ENCODE measurements at regions not wholly inside any gene's neighbourhood (a gene's known extent, or its start where the extent isn't known, plus 50 kb on each side); places are given as distances from the start of the nearest gene placed in this dataset.

DNA sequence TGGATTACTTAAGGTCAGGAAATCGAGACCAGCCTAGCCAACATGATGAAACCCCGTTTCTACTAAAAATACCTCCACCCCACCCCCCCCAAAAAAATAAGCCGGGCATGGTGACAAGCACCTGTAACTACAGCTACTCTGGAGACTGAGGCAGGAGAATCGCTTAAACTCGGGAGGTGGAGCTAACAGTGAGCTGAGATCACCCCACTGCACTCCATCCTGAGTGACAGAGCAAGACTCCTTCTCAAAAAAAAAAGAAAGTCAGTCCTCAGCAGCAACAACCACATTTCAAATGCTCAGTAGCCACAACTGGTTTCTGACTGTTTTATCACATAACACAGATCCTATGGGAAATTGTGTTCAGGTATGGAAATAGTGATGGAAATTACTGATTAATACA lies 135.3 kb downstream of the HFE start:
- TF ChIP-seq, protein P1, sequence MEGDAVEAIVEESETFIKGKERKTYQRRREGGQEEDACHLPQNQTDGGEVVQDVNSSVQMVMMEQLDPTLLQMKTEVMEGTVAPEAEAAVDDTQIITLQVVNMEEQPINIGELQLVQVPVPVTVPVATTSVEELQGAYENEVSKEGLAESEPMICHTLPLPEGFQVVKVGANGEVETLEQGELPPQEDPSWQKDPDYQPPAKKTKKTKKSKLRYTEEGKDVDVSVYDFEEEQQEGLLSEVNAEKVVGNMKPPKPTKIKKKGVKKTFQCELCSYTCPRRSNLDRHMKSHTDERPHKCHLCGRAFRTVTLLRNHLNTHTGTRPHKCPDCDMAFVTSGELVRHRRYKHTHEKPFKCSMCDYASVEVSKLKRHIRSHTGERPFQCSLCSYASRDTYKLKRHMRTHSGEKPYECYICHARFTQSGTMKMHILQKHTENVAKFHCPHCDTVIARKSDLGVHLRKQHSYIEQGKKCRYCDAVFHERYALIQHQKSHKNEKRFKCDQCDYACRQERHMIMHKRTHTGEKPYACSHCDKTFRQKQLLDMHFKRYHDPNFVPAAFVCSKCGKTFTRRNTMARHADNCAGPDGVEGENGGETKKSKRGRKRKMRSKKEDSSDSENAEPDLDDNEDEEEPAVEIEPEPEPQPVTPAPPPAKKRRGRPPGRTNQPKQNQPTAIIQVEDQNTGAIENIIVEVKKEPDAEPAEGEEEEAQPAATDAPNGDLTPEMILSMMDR (IDR thresholded peaks at IDR 0.05) = no peak
- no peak for TF ChIP-seq EZH2 (IDR thresholded peaks at IDR 0.05; ENCODE audit: borderline replicate concordance, insufficient read depth, low read depth, low read length, poor library complexity, severe bottlenecking)

Data from B cell (primary cell).